Muscle of back (tissue), 3 donors: ENCODE measurements at regions not wholly inside any gene's neighbourhood (a gene's known extent, or its start where the extent isn't known, plus 50 kb on each side); places are given as distances from the start of the nearest gene placed in this dataset.

ENCODE experiments used
- DNase-seq, 3 donors: peaks; one replicate each; pipeline versions ENCODE4 v3.0.0 to v3.0.0-alpha.2; 2013

DNA sequence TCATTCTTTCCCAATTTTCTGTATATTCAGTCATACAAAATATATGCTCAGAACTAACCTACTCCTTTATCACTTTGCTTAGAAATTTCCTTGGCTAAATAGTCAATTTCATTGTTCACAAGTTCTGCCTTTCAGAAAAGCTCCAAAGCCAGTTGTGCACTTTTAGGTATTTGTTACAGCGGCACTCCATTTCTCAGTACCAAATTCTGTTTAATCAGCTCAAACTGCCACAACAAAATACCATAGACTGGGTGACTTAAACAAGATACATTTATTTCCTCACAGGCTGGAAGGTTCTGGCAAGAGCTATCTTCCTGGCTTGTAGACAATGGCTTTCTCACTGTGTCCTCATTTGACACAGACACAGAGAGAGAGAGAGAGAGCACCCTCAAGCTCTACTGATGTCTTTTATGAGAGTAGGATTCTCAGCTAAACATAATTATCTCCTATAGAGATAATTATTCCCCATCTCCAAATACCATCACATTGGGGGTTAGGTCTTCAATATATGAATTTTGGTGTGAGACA lies 188.8 kb upstream of the FSTL5 start:
- no peak for DNase-seq

DNA sequence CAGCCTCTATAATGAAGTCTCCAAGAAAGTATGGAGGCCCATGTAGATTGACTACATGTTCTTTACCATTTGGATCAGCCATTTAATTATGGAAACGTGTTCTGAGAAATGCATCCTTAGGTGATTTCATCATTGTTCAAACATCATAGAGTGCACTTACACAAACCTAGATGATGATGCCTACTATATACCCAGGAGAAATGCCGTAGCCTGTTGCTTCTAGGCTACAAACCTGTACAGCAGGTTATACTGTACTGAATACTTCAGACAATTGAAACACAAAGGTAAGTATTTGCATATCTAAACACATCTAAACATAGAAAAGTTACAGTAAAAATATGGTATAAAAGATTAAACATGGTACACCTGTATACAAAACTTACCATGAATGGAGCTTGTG lies 186.5 kb upstream of the FSTL5 start:
- no peak for DNase-seq

DNA sequence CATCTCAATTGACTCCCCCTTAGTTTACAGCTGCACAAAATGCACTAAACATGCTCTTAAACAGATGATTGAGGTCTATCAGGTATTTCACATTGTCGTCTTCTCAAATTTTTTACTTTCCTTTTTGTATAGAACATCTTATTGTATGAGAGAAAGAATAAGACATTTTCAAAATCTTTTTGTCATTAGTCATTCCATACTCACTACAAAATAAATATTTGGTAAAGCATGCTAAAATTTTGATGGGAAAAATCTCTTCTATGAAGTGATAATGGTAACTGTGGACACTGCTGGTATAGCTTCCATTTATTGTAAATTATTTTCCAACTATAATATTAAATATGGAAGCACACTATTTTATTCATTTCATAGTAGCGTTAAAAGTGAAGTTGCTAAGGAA lies 185.6 kb upstream of the FSTL5 start:
- DNase-seq = no peak

DNA sequence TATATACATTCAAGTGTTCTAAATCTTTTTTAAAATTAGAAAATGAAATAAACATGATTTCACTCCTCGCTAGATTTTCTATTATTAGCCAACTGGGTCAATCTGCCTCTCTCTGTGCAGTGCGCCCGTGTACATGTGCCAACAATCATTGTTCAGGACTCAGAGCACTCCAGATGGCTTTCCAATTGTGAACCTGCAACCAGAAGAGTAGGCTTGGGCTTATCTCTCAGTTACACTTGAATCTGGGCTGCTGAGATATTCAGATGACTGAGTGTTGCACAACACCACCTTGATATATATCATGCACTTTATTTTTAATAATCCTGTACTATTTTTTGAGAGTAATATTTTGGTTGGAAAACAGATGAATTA lies 184.0 kb upstream of the FSTL5 start:
- DNase-seq = peak in 2 of 3 donors; percentile 8 to 12

DNA sequence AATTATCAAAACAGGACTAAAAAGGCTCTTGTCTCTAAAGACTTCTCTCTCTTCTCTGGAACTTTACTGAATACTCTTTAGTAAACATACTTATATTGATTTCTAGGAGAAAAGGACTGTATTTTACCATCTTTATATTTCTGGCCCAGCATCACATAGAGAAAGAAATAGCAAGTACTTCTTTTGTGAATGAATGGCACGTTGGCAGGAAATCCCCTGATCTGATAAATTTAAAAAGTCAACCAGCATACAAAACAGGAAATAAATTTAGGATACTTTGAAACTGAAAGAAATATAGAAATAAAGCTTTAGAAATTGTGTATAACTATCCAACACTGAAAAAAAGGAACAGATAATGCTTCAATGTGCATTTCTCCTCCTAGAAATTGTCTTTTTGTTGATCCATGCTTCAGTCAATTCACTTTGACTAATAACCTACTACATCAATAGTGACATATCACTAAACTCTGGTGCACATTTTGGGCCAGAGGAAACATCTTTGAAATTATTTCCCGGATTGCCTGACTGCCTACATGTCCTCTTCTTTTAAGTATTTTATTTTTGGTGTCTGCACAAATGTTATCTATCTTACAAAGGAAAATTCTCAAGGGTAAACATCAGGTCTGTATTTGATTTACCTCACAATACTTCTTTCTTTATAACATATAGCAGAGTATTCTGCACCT lies 183.5 kb upstream of the FSTL5 start:
- no peak for DNase-seq

DNA sequence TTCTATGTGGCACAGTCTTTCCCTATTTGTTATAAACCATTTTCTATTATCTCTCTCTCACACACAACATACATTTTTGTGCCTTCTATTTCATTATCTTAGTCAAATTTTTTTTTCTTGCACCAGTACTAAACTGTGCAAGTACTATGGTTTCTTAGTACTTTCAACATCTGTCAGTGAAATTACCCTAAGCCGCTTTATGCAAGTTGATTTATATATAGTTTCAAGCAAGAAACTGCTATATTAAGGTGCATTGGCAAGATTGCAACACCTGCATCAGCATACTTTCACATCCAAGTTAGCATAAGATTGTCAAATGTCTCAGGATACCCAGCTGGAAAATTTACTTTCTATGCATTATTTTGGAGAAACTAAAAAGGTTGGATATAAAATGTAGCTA lies 180.2 kb upstream of the FSTL5 start:
- DNase-seq = no peak

DNA sequence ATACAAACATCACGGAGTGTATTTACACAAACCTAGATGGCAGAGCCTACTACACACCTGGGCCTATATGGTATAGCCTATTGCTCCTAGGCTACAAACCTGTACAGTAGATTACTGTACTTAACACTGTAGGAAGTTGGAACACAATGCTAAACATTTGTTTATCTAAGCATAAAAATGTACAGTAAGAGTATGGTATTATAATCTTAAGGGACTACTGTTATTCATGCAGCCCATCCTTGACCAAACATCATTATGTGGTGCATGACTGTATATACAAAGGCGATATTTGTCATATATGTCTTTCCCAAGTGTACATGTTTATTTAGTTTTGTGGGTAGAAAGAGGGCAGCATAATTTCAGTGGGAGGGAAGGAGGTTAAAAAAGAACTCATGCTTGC lies 177.7 kb upstream of the FSTL5 start:
- no peak for DNase-seq

DNA sequence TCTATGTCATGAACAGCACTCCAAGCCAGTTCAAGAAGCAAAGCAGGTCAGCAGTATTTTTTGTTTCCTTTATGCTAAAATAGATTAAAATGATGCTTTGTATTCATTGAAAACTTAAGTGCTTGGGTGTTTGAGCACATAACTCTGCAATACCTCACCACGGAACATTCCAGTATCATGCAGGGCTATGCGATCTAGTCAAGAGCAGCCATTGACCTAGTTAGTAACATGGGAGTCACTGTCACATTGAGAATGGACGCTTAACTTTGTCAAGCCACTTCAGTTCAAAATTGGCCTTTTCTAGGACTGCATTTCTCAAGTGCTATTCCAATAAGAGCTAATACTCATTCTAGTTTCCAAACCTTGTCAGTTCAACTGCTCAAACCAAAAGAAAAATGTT lies 160.1 kb upstream of the FSTL5 start:
- DNase-seq = no peak

DNA sequence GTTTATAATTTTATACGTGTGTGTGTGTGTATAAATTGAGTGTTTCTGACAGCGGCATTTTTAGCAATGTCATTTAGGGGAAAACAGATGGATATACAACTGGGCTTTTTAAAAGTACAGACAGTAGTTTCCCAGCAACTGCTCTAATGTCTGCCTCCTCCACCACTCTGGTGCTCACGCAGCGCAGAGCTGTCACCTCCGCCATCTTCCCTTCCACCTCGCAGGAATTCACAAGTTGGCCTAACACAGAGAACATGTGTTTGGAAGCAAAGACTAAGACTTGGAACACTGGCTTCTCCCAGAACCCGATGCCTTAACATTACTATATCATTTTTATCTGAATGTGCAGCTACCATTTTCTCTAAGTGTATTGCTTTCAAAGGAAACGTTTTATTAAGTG lies 158.3 kb upstream of the FSTL5 start:
- no peak for DNase-seq

DNA sequence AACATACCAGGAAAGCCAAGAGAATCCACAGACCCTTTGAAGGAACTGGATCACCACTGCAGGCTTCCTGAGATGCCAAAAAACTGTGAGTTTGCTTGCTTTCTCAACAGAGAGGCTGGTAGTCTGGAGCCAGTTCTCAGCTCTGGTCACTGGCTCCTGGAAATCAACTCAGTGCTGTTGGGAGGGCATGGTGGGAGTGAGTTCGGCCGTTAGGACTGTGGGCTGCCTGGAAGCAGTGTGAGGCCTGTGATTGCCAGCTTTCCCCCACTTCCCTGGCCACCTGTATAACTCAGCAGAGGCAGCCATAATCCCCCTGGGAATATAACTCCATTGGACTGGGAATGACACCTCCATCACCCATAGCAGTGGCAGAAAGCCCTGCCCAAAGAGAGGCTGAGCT lies 122.0 kb upstream of the FSTL5 start:
- no peak for DNase-seq

DNA sequence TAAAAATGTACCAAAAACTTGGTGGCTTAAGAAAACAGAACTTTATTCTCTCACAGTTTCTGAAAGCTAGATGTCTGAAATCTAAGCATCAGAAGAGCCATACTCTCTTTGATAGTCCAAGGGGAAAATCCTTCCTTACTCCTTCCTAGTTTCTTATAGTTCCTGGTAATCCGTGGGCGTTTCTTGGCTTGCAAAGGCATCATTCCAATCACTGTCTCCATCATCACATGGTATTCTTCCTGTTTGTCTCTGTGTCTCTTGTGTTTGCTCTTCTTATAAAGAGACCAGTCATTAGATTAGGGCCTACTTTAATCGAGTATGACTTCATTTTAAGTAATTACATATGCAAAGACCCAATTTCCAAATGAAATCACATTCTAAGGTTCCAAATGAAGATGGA lies 118.9 kb upstream of the FSTL5 start:
- peak in 1 of 3 donors; percentile 4 for DNase-seq

DNA sequence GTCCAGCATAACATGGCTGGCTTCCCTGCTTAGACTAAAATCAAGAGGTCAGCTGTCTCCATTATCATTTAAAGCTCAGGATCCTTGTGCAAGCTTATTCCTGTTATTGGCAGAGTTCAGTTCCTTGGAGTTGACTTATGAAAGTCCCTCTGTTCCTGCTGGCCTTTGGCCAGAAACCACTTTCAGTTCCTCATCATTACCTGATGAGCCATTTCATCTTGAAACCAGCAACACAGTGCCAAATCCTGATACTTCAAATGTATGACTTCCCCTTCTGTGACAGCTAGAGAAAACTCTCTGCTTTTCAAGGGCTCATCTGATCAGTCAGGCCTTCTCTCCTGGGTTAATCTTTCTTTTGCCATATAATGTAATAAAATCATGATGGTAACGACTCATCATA lies 110.6 kb upstream of the FSTL5 start:
- DNase-seq = peak in 2 of 3 donors; percentile 0 to 4

DNA sequence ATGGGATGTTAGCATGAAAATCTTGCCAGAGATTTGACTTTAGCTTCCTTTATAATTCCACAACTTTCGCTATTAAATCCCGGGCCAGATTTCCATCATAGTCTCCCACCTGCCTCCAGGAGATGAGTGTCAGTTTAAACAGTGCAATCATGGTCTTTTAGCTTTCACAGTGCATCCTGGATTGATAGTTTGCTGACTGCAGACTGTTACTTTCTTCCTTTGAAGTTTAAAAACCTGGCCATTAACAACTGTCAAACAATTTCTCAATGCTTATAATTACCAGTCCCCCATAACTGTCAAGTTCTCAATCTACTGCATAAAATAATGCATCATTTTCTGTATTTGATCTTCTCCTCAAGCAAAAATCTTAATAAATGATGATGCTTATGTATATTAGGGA lies 108.4 kb upstream of the FSTL5 start:
- no peak for DNase-seq

DNA sequence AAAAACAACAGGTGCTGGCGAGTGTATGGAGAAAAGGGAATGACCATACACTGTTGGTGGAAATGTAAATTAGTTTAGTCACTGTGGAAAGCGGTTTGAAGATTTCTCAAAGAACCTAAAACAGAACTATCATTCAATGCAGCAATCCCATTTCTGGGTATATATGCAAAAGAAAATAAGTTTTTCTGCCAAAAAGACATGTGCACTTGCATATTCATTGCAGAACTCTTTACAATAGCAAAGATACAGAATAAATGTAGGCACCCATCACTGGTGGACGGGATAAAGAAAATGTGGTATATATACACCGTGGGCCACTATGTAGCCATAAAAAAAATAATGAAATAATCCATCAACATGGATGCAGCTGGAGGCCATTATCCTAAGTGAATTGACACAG lies 105.1 kb upstream of the FSTL5 start:
- no peak for DNase-seq

DNA sequence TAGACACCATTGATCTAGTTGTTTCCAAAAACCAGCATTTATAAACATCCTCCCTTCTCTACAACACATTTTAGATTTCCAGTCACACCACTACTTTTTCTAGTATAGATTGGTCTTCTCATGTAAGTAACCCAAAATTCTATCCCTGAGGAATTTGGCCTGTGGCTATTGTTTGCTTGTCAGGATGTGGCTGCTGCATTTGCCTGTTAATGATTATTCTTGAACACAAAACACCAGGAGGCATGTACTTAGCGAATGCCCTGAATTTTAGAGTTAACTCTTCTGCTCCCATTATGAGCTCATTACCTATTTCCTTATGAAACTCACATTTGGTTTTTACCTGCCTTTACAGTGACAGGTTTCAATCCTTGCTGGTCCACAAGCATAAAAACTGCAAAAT lies 102.0 kb upstream of the FSTL5 start:
- DNase-seq = no peak

DNA sequence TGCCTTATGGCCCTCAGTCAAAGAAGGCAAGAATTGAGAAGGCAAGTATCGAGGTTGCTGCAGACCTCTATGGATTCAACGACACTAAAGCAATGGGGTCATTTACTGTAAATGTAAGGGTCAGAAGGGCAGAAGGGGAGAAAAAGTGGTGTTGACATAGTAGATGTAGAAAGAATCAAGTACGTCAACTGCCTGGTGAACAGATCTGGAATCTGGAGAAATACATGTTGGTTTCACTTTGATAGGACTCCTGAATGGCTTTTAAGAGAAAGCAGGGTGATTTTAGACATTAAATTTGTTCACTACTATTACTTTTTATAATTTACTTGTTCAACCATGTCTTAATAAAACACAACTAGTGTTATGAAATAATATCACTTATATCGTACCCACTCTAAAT lies 81.3 kb upstream of the FSTL5 start:
- DNase-seq = no peak

DNA sequence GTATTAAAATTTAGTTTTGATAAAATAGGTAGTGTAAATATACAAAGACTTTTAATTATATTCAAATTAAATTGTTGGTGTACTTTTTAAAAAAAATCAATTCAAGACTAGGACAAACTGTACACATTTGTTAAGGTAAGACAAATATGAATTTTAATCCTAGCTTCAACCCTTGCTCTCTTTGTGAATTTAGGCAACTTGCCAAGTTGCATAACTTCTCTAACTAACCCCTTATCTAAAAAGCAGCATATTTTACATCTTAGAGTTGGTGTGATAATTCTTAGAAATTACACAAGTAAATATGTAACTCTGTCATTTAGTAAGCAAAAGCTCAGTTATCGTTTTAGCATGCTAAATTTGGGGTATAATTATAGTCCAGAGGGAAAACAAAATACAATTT lies 78.1 kb upstream of the FSTL5 start:
- DNase-seq = no peak

DNA sequence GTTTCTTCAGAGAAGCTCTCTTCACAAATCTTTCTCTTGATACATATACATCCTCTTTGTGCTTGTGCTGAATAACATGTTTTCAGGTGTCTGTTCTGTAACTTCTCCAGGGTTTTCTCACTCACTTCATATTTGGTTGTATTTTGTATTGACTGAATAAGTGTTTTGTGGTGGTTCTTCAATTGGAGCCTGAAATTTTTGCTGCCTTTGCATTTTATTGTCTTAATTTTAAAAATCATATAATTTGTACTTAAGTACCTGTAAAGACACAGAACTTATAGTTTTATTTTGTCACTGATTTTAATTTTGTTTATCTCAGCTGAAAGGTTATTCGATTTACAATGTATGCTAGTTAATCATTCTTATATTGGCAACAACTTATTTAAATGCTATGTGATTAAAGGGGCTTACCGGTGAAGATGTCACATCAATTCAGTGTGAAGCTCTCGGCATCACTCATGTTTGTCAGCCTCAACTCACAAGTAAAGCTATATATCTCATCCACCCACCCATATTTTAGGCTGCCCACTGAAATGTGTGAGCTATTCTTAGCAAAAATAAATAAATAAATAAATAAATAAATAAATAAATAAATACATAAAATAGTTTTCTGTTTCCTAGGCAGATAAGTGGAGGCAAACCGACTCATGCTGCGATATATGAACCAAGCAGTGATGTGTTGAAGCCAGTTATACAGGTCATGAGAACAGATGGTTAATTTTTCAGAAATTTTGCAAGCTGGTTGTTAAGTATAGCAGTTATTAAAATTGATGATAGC lies 76.4 kb upstream of the FSTL5 start:
- no peak for DNase-seq

DNA sequence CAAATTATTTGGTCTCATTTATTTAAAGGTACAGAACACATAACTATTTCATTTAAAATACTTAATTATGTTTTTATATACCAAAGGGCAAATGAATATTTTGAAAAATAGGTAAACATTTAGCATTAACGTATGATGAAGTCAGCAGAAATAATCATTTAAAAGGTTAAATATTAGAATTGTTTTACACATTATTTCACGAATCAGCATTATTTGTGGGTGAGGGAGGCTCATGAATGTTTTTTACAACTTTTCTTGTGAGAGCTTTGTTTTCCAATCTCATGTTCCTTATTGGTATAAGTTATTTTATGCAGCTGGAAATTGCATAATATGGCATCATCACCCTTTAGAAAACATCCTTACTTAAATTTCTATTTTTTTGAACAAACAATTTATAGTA lies 73.9 kb upstream of the FSTL5 start:
- no peak for DNase-seq

DNA sequence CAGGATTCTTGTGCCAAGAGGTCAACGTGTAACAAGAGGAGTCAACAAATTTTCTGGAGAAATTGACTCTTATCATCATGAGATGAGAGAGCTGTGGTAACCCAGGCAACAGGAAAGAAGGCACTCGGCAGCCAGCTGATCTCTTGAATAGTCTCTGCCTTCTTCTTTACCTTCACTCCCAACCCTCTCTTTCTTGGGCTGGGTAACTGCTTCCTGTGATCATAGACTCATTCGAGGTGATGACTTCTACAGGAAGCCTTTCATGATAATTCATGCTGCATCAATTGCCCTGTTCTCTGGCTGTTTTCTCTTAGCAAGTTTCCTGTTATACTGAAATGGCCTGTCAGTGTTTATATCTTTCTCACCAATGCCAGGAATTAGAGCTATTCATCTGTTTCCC lies 70.8 kb upstream of the FSTL5 start:
- no peak for DNase-seq

DNA sequence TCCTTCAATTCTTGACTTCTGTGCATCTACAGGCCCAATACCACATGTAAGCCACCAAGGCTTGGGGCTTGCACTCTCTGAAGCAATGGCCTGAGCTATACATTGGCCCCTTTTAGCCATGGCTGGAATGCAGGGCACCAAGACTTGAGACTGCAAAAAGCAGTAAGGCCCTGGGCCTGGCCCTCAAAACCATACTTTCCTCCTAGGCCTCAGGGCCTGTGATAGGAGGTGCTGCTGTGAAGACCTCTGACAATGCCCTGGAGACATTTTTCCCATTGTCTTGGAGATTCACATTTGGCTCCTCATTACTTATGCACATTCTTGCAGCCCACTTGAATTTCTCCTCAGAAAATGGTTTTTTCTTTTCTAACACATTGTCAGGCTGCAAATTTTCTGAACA lies 68.5 kb upstream of the FSTL5 start:
- no peak for DNase-seq

DNA sequence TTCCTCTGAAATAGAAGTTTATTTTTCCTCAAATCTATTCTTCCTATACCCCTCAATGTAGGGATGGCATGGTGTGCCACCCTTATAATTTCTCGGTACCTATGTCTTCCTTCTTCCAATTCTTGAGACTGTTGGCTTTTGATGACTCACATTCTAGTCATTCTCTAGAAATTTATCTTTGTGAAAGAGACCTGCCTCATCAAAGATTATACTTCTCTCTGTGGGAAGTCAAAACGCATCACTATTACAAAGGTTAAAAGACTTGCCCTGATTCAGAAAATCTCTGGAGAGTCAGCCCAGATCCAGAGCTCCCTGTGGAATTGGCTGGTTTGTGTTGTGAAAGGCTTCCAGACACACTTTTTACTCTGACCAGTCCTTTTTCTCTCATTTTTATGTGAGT lies 65.9 kb upstream of the FSTL5 start:
- no peak for DNase-seq

DNA sequence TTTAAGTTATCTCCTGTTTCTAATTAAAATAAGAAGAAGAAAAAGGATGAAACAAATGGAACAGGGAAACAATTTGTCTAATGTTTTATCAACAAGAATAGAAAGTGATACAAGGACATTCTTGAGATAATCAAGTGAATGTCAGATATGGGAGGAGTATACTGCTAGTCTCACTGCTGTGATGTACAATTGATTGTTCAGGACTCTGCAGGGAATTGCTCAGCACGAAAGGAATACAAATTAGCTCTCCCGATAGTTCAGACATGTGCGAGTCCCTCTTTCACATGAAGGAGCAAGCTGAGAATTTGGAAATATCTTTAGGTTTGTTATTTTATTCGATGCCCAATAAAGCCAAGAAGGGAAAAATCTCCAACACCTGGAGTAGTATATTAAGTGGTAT lies 57.3 kb upstream of the FSTL5 start:
- DNase-seq = no peak
